ENCODE measurements at regions not wholly inside any gene's neighbourhood (a gene's known extent, or its start where the extent isn't known, plus 50 kb on each side); places are given as distances from the start of the nearest gene placed in this dataset.
"Not testable (repeated sequence)": the region's sequence is repeated elsewhere in the genome, so short reads cannot be mapped to it uniquely, and the experiment has no call there.

DNA sequence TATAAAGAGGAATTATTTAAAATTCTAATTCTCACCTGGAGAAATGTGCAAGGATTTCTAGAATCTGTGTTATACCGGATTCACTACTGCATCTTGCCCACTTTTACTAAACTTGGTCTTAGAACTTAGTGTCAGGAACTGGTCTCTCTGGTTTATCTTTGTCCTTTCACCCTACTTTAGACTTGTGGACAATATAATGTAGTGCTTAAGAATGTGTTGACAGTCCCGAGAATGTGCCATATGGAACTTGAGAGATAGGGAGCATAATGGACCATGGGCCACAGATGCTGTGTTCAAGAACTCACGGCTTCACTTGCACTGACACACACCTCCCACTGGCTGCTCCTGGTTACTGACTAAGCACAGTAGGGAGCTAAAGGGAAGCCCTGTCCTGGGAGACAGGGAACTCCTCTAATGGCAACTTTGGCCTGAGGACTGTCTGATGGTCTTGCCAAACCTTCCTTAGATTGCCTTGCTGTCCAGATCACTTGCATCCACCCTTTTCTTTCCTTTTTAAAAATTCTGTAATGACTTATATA is 476.0 kb upstream of the CHD1 start:
- not testable (repeated sequence) for DNase-seq

DNA sequence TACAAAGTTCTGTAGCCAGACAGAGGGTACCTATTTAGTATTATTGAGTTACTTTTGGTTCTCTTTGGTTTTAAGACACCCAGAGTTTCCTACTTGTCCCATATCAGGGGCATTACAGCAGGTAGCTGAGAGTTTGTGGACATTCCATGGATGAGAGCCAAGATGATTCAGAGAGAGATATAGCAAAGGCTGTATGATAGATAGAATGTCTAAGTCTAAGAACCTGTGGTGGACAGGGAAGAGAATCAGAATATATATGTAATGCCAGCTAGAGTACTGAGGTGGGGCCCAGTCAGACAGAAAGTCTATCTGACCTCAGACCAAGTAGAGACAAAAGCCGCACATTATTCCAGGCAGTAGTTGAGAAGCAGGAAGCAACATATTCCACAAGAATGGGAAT is 471.8 kb upstream of the CHD1 start:
- not testable (repeated sequence) for DNase-seq

DNA sequence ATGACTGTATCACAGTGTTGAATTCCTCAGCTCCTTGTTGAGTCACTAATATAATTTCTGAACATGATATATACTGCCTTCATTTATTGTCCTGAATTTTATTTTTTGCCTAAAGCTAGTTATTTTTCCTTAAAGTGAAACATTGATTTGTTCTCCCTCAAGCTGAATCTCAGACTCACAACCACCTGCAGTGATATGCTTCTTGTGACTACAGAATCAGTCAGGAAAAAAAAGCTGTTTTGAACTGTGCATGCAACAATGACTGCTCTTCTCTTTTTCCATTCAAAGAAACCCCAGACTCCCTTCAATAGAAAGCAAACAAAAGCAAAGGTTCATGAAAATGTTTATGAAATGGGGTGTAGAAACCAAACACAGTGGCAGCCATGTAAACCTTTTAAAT is 470.2 kb upstream of the CHD1 start:
- DNase-seq: no peak

DNA sequence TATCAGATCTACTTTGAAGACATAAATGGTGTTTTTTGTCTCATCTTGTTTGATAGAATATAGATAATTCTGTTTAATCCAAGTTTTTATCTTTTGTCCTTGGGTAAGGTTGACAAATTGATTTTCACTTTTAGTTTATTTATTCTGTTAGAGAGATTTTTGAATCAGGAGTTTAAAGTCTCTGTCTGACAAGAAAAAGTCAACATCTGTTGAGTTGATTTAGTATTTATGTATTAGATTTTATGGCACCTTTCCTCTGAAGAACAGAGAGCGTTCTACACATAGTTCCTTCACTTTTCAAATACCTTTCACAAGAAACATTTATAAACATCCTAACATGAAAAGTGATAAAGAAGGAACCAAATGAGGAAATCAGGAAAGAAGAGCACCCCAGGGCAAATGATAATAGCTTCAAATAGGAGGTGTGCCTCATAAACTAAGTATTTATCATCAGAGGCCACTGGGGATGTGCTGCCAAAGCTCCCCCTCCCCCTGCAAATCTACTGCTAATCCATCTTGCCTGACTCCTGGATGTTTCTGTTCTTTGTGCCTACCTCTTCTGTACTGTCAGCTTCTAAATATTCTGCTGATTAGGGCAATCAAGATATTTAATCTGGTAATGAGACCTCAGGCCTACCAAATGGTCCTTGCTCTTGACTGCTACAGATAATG is 457.7 kb upstream of the CHD1 start:
- no peak for DNase-seq

DNA sequence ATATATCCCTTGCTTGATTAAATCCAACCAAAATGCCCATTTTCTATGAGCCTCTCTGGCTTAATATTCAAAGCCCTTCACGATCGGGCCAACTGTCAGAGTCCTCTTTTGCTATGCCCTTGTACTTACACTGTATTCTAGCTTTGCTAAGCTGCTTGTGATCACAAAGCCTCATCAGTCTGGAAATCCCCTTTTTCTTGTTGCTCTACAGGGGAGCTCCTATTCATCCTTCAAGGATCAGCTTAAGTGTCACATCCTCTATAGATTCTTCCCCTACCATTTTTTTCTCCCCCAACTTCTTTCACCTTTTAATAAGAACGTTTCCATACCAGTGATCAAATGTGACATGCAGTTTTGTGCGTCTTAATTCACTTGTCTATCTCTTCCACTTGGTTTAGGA is 450.4 kb upstream of the CHD1 start:
- no peak for DNase-seq

DNA sequence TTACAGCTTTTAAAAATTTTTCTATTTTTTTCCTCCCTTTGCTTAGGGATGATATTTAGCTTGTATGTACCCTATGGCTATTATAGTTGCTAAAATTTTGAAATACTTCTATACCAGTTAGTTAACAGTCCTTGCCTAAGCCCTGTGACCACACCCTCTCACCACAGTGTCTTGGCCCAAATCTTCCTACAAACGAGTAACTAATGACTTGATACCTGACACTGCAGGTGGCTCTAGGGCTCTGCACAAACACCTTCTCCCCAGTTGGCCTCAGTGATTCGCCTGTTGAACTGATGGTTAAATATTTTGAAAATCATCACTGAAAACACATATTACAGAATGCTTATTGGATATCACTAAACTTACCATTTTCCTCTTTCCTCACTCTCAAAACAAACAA is 449.6 kb upstream of the CHD1 start:
- no peak for DNase-seq

DNA sequence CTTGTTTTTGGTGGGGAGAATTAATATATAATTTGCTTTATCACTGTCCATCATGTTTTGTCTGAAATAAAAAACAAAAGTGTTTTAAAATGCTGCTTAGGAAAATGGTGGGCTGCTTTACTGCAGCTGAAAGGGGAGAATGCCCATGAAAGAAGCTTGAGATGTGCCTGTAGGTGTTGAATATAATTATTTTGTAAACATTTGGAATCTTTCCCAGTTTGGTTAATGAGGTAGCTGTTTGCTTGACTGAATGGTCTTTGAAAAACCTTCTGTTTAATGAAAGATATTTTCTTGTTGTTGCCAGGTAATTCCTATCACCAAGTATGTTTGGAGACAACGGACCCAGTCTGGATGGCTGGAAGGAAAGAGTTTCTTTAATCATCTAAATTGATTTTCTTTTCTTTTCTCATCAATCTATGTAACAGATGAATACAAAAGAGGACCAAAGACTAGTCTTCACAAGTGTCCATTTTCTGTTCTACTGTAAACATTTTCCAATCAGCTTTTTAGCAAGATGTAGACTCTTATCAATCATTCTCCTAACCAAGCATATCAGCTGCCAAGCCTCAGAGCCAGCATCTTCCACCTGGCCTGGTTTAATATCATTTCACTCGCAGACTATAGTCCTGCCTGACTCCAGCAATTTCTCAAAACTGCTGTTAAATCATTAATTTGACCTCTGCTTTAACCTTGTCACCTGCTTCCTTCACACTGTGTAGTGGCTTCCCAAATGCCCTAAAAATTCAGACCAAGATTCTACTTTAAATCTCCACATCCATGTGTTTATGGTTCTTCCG is 441.2 kb upstream of the CHD1 start:
- no peak for DNase-seq

DNA sequence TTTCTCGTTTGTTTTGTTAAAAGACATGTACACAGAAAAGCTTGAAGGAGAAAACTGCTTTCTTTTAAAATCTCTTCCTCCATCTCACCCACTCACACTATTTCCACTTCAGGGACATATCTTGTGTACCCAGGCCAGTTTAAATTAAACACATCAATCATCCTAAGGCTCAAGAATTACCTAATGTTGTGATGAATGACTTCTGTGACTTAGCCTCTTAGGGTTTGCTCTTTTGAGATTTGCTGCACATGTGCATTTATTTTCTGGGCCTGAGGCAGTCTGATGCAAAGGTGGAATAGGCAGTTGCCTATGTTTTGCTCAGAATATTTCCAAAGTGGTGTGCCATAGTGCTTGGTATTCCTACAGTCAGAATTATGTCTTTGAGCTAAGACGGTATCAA is 439.9 kb upstream of the CHD1 start:
- DNase-seq: no peak

DNA sequence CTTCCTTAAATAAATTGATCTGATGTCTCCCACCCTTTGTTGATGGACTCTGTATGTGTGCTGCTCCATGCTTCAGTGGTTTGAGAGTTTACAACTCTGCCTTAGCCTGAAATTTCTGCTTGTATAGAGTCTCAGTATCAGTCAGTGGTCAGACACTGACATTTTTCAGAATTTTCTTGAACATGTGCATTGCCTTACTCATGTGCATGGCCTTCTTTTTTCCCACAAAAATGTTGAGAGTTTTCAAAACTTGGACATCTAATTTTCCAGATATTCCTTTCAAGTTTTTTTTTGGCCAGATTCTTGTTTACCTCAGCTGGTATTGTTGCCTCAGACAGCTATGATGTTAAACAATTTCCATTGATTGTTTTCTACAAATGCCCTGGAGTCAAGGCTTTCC is 427.1 kb upstream of the CHD1 start:
- no peak for DNase-seq

DNA sequence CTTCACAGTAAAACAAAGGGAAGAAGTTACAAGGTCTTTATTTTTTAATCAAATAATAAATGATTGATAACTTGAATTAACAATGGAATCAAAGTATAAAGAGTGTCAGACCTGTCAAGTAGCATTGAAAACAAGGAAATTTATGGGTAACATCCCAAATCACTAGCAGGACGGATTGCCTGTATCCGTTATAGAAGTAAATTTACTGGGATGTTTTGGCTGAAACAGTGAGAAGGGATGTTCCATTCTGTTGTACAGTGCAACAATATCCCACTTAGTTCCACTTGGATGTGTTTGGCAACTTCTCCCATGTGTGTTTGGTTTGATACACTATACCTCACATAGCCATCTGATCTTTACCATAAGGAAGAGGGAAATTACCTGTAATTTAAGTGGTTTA is 421.0 kb upstream of the CHD1 start:
- no peak for DNase-seq

DNA sequence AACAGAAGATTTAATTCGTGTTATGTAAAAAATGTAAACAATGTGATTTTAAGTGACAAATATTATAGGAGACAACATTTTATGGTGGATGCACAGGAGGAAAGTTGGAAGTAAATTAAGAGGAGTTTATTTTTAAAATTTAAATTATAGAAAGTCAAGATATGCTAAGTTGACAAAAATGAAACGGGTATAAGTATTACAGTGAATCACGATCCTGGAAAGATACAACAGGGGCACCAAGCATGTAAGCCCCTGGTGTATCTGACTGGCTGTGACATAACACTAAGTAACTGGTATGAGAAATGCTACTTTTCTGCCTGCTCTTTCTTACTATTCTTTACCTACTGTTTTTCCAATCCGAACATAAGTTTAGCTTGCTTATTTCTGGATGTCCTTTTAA is 419.8 kb upstream of the CHD1 start:
- DNase-seq: no peak

DNA sequence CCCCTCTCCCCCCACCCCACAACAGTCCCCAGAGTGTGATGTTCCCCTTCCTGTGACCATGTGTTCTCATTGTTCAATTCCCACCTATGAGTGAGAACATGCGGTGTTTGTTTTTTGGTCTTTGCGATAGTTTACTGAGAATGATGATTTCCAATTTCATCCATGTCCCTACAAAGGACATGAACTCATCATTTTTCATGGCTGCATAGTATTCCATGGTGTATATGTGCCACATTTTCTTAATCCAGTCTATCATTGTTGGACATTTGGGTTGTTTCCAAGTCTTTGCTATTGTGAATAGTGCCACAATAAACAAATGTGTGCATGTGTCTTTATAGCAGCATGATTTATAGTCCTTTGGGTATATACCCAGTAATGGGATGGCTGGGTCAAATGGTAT is 411.0 kb upstream of the CHD1 start:
- DNase-seq: not testable (repeated sequence)

DNA sequence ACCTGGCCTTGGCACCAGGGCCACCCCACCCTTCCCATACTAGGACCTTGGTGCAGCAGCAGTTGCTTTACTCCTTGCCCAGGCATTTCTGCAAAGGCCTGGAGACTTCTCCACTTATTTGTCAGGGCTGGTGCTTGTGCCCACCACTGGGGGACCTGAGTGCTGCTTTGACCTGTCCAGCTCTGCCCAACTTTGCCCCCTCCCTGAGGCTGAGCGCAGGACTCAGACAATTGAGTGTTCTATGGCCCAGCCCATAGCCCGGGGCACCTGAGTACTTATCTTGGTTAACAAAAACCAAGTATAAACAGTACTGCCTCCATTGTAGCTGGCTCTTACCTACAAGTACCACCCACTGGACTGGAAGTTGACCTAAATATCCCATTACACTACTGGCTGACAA is 406.1 kb upstream of the CHD1 start:
- DNase-seq: no peak

DNA sequence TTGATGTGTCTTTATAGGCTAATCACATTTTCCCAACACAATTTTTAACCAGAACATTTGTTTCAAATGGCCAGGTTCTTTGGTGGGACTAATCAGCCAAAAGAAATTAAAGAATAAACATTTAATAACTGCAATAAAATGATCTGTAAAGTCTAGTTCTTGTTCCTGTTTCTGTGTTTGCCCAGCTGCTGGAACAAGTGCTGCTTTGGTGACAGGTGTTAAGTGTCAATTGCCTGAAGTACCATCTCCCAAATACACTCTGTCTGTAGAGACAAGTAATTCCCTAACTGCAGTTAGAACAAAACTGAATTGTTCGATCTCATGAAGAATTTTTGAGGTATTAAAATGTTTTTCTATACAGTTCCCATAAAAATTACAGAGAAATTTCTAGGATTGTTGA is 402.3 kb upstream of the CHD1 start:
- DNase-seq: no peak

DNA sequence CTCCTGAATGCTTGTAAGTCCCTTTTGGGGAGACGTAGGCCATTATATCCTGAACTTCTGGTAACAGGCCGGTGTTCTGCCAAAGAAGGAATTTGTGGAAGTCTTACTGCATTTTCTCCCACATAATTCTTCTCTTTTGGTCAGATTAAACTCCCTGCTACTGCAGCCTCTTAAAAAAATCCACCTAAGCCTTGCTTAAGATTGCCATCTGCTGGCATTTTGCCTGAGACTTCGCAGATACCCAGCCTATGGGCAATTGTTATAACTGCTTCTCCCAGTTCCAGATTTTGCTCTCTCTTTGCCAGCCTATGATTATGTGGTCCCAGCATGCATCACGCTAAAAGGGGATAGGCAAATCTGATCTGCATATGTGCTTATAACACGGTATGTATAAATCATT is 391.6 kb upstream of the CHD1 start:
- no peak for DNase-seq

DNA sequence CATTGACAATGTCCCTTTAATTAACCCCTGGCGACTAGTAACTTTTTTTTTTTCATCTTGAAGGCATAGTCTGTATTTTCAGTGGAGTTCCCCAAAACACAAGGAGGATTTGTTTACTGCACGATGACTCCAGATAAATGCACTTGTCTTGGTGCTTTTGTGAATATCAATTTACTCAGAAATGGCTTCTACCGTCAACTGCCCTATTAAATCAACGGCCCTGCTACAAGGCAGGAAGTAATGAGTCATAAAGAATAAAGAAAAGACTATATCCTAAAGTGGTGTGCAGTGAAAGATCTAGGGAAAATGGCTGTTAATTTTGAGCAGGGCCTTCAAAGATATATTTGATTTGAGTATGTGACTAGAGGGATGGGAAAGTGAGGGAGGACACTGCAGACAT is 388.3 kb upstream of the CHD1 start:
- DNase-seq: no peak

DNA sequence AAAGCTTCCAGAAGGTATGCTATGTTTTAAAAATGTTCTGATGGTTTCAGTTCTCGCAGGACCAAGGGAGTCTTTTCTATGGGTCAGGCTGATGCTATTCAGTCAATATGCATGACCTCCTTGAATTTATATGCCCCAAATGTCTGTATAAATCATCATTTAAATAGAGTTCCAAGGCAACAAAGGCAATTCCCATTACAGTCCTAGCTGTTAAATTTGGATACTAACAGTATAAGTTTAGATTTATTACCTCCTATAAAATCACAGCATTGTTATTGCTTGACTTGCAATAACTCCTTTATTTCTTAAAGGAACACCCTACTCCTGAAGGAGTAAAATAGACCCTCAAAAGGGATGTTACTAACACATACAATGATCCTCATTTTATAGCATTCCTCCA is 387.7 kb upstream of the CHD1 start:
- DNase-seq: no peak

DNA sequence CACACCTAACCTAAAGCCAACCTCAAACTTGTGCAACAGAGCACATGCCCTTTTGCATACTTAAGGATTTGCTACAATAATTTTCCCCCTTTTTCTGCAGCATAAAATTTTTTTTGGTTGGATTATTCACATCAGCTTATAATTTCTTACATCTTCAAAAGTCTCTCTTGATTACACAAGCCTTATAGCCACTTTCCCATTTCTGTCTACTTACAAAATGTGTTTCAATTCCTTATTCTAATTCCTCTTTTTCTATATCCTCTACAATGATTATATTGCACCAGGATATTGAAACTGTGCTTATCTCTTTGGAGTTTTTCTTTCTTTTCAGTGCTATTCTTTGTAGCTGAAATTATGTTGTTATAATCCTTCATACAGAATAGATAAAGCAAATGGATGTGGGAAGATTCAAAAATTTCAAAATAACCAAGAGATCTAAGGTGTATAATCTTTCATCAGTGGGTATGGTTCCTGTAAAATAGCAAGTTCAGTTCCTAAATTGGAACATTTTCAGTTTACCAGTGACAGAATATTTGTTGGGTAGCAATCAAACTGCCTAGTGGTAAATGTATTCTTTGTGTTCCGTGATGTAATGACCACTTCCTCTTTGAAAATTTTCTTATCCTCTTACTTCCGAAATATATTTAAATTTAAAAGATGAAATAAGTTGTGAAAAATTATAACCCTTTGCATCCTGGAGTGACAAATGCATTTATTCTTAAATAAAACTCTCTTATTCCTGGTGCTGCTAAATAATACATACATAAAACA is 386.8 kb upstream of the CHD1 start:
- DNase-seq: no peak

DNA sequence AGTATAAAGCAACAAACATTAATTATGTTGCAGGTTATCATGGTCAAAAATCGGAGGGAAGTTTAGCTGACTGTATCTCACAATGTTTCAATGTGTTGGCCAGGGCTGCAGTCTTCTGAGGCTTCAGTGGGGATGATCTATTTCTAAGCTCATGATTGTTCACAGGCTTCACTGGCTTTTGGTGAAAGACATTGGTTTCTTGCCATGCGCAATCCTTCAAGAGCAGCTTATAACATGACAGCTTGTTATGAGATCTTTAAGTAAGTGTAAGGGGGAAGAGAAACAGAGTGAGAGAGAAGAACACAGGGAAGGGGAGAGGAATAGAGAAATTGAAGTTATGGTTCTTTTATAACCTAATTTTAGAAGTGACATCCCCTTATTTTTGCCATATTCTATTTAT is 385.9 kb upstream of the CHD1 start:
- no peak for DNase-seq

DNA sequence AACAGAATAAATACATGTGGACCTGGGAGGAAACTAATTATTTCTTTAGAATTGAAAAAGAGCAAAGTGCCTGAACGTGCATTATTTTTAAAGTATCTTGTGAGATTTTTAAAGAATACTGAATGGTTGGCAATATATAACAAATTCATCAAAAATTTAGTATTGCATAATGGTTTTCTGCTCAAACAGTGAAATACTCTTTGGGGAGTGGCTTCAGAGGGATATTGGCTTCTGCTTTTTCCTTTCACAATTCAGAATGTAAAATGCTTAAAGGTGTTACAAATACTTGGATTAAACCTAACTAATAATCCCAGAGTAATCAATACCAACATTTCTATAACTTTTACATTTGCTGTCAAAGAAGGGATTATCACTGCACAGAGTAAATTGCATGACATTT is 379.3 kb upstream of the CHD1 start:
- no peak for DNase-seq

DNA sequence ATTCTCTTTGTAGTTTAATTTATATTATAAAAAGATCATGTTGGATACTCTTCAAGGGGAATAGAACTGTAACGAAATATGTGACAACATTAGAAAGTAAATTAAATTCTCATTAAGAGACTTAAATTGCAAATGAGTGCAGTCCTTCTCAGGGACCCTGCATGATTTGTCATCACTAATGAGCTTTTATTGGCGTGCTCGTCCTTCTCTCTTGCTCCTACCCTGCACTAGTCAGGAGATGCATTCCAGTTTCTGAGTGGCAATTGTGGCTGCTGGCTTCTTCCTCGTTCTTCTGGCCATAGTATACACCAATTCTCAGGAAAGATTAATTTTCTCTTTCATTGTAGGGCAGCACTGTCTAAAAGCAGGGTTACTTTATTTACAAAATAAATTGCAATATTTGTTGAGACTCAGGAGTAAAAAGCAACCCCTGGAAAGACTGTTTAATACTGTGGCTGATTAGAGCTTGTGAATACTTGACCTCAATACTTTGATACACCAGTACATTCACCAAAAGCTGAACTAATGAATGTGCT is 376.3 kb upstream of the CHD1 start:
- no peak for DNase-seq

DNA sequence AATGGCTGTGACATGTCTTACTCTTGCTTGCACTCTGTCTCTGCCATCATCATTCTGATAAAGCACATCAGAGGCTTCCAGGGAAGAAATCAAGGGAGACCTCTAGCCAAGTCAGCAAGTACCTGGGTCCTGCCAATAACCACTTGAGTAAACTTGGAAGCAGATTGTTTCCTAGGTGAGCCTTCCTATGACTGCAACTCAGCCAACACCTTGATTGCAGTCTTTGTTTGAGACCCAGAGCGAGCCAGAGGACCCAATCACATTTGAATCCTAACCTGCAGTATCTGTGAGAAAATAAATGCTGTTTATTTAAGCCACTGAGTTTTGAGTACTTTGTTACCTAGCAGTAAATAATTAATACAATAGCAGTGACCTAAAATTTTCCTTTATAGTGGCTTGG is 356.8 kb upstream of the CHD1 start:
- DNase-seq: no peak

DNA sequence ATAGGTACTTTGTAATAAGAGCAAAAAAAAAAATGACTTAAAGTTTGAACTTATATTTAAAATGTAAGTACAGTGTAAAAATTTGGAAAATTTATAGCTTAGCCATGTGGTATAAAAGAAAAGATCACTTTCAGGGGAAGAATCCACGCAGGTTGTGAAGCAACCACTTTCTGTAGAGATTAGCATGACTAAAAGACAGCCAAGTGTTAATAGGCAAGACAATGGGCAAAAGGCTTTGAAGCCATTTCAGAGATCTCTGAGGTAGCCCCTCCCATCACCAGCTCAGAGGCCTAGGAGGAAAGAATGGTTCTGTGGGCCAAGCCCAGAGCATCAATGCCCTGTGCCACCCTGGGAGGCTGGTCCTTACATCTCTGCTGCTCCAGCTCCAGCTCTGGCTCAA is 346.3 kb upstream of the CHD1 start:
- no peak for DNase-seq

DNA sequence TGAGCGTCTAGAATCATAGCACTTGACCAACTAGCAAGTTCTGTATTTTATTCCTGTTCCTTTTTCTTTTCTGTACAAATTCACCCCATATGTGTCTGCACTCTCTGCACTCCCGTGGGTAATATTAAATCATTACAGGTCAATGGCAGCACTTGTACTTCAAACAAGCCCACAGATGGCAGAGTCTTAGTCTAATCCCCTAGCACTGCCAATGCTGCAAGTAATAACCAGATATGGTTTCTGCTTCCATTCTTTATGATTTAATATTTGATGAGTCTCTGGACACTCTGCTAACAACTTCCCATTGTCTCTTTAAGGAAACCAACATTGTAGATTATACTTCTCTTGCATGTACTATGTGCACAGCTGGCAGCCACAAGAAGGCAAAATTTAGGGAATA is 343.8 kb upstream of the CHD1 start:
- DNase-seq: no peak

All from NCI-H2227 treated with DMSO at 0.1 percent for 48 hours (cell line).